ENCODE measurements at regions not wholly inside any gene's neighbourhood (a gene's known extent, or its start where the extent isn't known, plus 50 kb on each side); places are given as distances from the start of the nearest gene placed in this dataset.

GRCh38 chr12:107396991-107397390, 288.6 kb upstream of the PWP1 start:
- DNase-seq (ENCODE audit: extremely low read depth, low read depth), result no peak
- TF ChIP-seq CTCF (IDR thresholded peaks at IDR 0.05; ENCODE audit: low read depth, low read length), result no peak

GRCh38 chr12:107397890-107398500, 287.6 kb upstream of the PWP1 start:
- no peak for TF ChIP-seq CTCF (IDR thresholded peaks at IDR 0.05; ENCODE audit: low read depth, low read length)
- no peak for DNase-seq (ENCODE audit: extremely low read depth, low read depth)

GRCh38 chr12:107399046-107399445, 286.6 kb upstream of the PWP1 start:
- no peak for DNase-seq (ENCODE audit: extremely low read depth, low read depth)
- TF ChIP-seq CTCF (IDR thresholded peaks at IDR 0.05; ENCODE audit: low read depth, low read length), result no peak

- no peak for TF ChIP-seq CTCF (IDR thresholded peaks at IDR 0.05; ENCODE audit: low read depth, low read length)
- DNase-seq (ENCODE audit: extremely low read depth, low read depth), result no peak
Observed at GRCh38 chr12:107400686-107401447, 284.7 kb upstream of the PWP1 start.

- DNase-seq (ENCODE audit: extremely low read depth, low read depth), result no peak
- peak; percentile 71 for TF ChIP-seq CTCF (IDR thresholded peaks at IDR 0.05; ENCODE audit: low read depth, low read length)
Observed at GRCh38 chr12:107402041-107403022, 283.3 kb upstream of the PWP1 start.

GRCh38 chr12:107404981-107405380, 280.6 kb upstream of the PWP1 start:
- no peak for DNase-seq (ENCODE audit: extremely low read depth, low read depth)
- peak; percentile 42 for TF ChIP-seq CTCF (IDR thresholded peaks at IDR 0.05; ENCODE audit: low read depth, low read length)
